ENCODE measurements at regions not wholly inside any gene's neighbourhood (a gene's known extent, or its start where the extent isn't known, plus 50 kb on each side); places are given as distances from the start of the nearest gene placed in this dataset.

DNA sequence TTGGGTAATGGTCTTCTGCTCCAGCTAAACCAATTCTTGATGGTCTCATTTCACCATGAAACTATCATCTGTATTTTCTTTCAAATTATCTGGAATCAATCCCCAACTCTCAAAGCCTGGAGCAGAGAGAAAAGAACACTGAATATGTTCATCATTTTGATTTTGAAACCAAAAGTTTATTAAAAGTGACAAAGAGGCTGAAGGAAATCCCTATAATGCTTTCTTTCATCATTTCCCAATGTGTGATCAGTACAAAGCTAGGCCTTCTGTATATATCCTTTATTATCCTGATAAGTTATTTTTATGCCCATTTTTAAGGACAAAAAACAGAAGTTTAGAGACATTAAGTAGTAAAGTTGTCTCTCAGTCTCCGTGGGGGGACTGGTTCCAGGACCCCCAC lies 50.1 kb upstream of the MBNL1 start:
- DNase-seq (ENCODE audit: low spot score) = no peak
- H3K27me3 ChIP-seq (ENCODE audit: insufficient read depth, poor library complexity, severe bottlenecking) = no peaks in the 10 kb centered on the region
- H3K36me3 ChIP-seq (ENCODE audit: low read depth) = no peaks in the 10 kb centered on the region
- H3K9me3 ChIP-seq (ENCODE audit: severe bottlenecking) = no peaks in the 10 kb centered on the region
- H3K4me3 ChIP-seq (ENCODE audit: severe bottlenecking) = no peak overlapping the region
- peaks cover 11% of the 10 kb centered on the region for H3K4me1 ChIP-seq (ENCODE audit: insufficient read depth, poor library complexity, severe bottlenecking)
- H3K27ac ChIP-seq (ENCODE audit: poor library complexity, severe bottlenecking) = no peak overlapping the region
- TF ChIP-seq, protein P1, sequence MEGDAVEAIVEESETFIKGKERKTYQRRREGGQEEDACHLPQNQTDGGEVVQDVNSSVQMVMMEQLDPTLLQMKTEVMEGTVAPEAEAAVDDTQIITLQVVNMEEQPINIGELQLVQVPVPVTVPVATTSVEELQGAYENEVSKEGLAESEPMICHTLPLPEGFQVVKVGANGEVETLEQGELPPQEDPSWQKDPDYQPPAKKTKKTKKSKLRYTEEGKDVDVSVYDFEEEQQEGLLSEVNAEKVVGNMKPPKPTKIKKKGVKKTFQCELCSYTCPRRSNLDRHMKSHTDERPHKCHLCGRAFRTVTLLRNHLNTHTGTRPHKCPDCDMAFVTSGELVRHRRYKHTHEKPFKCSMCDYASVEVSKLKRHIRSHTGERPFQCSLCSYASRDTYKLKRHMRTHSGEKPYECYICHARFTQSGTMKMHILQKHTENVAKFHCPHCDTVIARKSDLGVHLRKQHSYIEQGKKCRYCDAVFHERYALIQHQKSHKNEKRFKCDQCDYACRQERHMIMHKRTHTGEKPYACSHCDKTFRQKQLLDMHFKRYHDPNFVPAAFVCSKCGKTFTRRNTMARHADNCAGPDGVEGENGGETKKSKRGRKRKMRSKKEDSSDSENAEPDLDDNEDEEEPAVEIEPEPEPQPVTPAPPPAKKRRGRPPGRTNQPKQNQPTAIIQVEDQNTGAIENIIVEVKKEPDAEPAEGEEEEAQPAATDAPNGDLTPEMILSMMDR (IDR thresholded peaks at IDR 0.05; ENCODE audit: poor library complexity, severe bottlenecking) = no peak
- no peak for ATAC-seq (ENCODE audit: low read depth)

Measured in RWPE2 (cell line).